H54 (cell line): ENCODE measurements at regions not wholly inside any gene's neighbourhood (a gene's known extent, or its start where the extent isn't known, plus 50 kb on each side); places are given as distances from the start of the nearest gene placed in this dataset.

Source experiments
- DNase-seq: peaks from one replicate; pipeline ENCODE4 v3.0.0; 2011; ENCODE audit warnings: low spot score, mixed read lengths; ENCODE audit not compliant: insufficient read length
- FAIRE-seq: peaks from 3 replicates; lab custom pipeline; 2011; peaks lifted over from hg19 to GRCh38; lab: Jason Lieb, UNC
- POLR2A ChIP-seq: IDR thresholded peaks from 2 replicates; pipeline ENCODE4 v1.6.1; 2011; ENCODE audit warnings: low read depth, mild to moderate bottlenecking, low read length

- no peak for TF ChIP-seq POLR2A
- DNase-seq = no peak
- no peak for FAIRE-seq
These were observed 311.3 kb downstream of the TRIML1 start for GRCh38 chr4:188450571-188450970.

- no peak for TF ChIP-seq POLR2A
- FAIRE-seq = no peak
- no peak for DNase-seq
These were observed 312.9 kb downstream of the TRIML1 start for GRCh38 chr4:188452097-188452496.

GRCh38 chr4:188454575-188454974 lies 315.3 kb downstream of the TRIML1 start:
- FAIRE-seq (no peak), DNase-seq (no peak)
- no peak for TF ChIP-seq POLR2A

- DNase-seq (no peak), FAIRE-seq (peak; percentile 85)
- TF ChIP-seq POLR2A = 0 out of 2 replicates have a peak, but pooled peaks have one; percentile 22
These were observed 316.0 kb downstream of the TRIML1 start for GRCh38 chr4:188455062-188455752.

- no peak for DNase-seq
- FAIRE-seq = no peak
- TF ChIP-seq POLR2A = no peak
These were observed 320.1 kb downstream of the TRIML1 start for GRCh38 chr4:188459381-188459780.

GRCh38 chr4:188463909-188464308 lies 324.7 kb downstream of the TRIML1 start:
- FAIRE-seq = no peak
- DNase-seq = no peak
- TF ChIP-seq POLR2A = no peak

GRCh38 chr4:188466001-188466400 lies 326.8 kb downstream of the TRIML1 start:
- DNase-seq (no peak), FAIRE-seq (no peak)
- no peak for TF ChIP-seq POLR2A

GRCh38 chr4:188484256-188484655 lies 345.0 kb downstream of the TRIML1 start:
- DNase-seq (no peak), FAIRE-seq (no peak)
- TF ChIP-seq POLR2A = no peak

- FAIRE-seq (no peak), DNase-seq (no peak)
- no peak for TF ChIP-seq POLR2A
These were observed 346.7 kb downstream of the TRIML1 start for GRCh38 chr4:188485906-188486305.

GRCh38 chr4:188492886-188493285 lies 353.6 kb downstream of the TRIML1 start:
- DNase-seq (no peak), FAIRE-seq (no peak)
- no peak for TF ChIP-seq POLR2A

- DNase-seq (no peak), FAIRE-seq (no peak)
- TF ChIP-seq POLR2A = no peak
These were observed 355.9 kb downstream of the TRIML1 start for GRCh38 chr4:188495169-188495568.

GRCh38 chr4:188511431-188511830 lies 372.2 kb downstream of the TRIML1 start:
- FAIRE-seq (no peak), DNase-seq (no peak)
- no peak for TF ChIP-seq POLR2A

GRCh38 chr4:188532751-188533150 lies 393.5 kb downstream of the TRIML1 start:
- no peak for TF ChIP-seq POLR2A
- FAIRE-seq (no peak), DNase-seq (no peak)

- no peak for FAIRE-seq
- no peak for DNase-seq
- TF ChIP-seq POLR2A = no peak
These were observed 395.1 kb downstream of the TRIML1 start for GRCh38 chr4:188534297-188534696.

GRCh38 chr4:188534917-188535316 lies 395.7 kb downstream of the TRIML1 start:
- FAIRE-seq (no peak), DNase-seq (no peak)
- TF ChIP-seq POLR2A = no peak
